ENCODE measurements at regions not wholly inside any gene's neighbourhood (a gene's known extent, or its start where the extent isn't known, plus 50 kb on each side); places are given as distances from the start of the nearest gene placed in this dataset.
"Not testable (repeated sequence)": the region's sequence is repeated elsewhere in the genome, so short reads cannot be mapped to it uniquely, and the experiment has no call there.

GRCh38 chr12:131424270-131424669, 286.6 kb upstream of the SFSWAP start:
- Mint-ChIP-seq H3K4me3 (no peak overlapping the region), H3K9me3 (peaks cover 18% of the 10 kb centered on the region), H3K27me3 (peaks cover 2% of the 10 kb centered on the region), H3K36me3 (ENCODE audit: low read depth) (peaks cover 3% of the 10 kb centered on the region), H3K4me1 (no peaks in the 10 kb centered on the region), H3K27ac (no peak overlapping the region)
- no peak for ATAC-seq
- DNase-seq = no peak

- Mint-ChIP-seq H3K4me3 (no peak overlapping the region), H3K9me3 (peaks cover 18% of the 10 kb centered on the region), H3K27me3 (peaks cover 3% of the 10 kb centered on the region), H3K36me3 (ENCODE audit: low read depth) (peaks cover 3% of the 10 kb centered on the region), H3K4me1 (no peaks in the 10 kb centered on the region), H3K27ac (no peak overlapping the region)
- no peak for DNase-seq
- ATAC-seq = no peak
Measured at GRCh38 chr12:131425112-131426075, 285.5 kb upstream of the SFSWAP start.

- Mint-ChIP-seq H3K27me3 (peaks cover 13% of the 10 kb centered on the region), H3K4me1 (no peaks in the 10 kb centered on the region), H3K36me3 (ENCODE audit: low read depth) (peaks cover 3% of the 10 kb centered on the region), H3K27ac (no peak overlapping the region), H3K4me3 (no peak overlapping the region), H3K9me3 (peaks cover 21% of the 10 kb centered on the region)
- ATAC-seq (no peak), DNase-seq (no peak)
Measured at GRCh38 chr12:131428091-131428685, 282.7 kb upstream of the SFSWAP start.

- H3K4me1 Mint-ChIP-seq; H3K36me3 Mint-ChIP-seq (ENCODE audit: low read depth); H3K4me3 Mint-ChIP-seq; DNase-seq; ATAC-seq; H3K27ac Mint-ChIP-seq: not testable (repeated sequence)
- Mint-ChIP-seq H3K9me3 (peaks cover 17% of the 10 kb centered on the region), H3K27me3 (peaks cover 14% of the 10 kb centered on the region)
Measured at GRCh38 chr12:131429221-131429620, 281.7 kb upstream of the SFSWAP start.

GRCh38 chr12:131429697-131430096, 281.2 kb upstream of the SFSWAP start:
- not testable (repeated sequence) for H3K27ac Mint-ChIP-seq; DNase-seq; ATAC-seq; H3K4me3 Mint-ChIP-seq; H3K36me3 Mint-ChIP-seq (ENCODE audit: low read depth); H3K4me1 Mint-ChIP-seq
- Mint-ChIP-seq H3K27me3 (peaks cover 19% of the 10 kb centered on the region), H3K9me3 (peaks cover 12% of the 10 kb centered on the region)

GRCh38 chr12:131430158-131430742, 280.6 kb upstream of the SFSWAP start:
- ATAC-seq (no peak), DNase-seq (no peak)
- Mint-ChIP-seq H3K9me3 (peaks cover 7% of the 10 kb centered on the region), H3K4me3 (no peak overlapping the region), H3K27me3 (peaks cover 22% of the 10 kb centered on the region), H3K27ac (no peak overlapping the region), H3K36me3 (ENCODE audit: low read depth) (no peaks in the 10 kb centered on the region), H3K4me1 (no peaks in the 10 kb centered on the region)

GRCh38 chr12:131431126-131431655, 279.7 kb upstream of the SFSWAP start:
- H3K4me3 Mint-ChIP-seq; DNase-seq; H3K9me3 Mint-ChIP-seq; H3K4me1 Mint-ChIP-seq; ATAC-seq; H3K36me3 Mint-ChIP-seq (ENCODE audit: low read depth); H3K27ac Mint-ChIP-seq: not testable (repeated sequence)
- peaks cover 24% of the 10 kb centered on the region for H3K27me3 Mint-ChIP-seq

- no peak for DNase-seq
- H3K27me3 Mint-ChIP-seq = peaks cover 32% of the 10 kb centered on the region
- no peaks in the 10 kb centered on the region for H3K36me3 Mint-ChIP-seq (ENCODE audit: low read depth)
- ATAC-seq = no peak
- H3K27ac Mint-ChIP-seq = no peak overlapping the region
- H3K4me1 Mint-ChIP-seq = no peaks in the 10 kb centered on the region
- H3K9me3 Mint-ChIP-seq = peaks cover 3% of the 10 kb centered on the region
- no peak overlapping the region for H3K4me3 Mint-ChIP-seq
Measured at GRCh38 chr12:131432532-131433260, 278.2 kb upstream of the SFSWAP start.

- Mint-ChIP-seq H3K27ac (no peak overlapping the region), H3K27me3 (peaks cover 32% of the 10 kb centered on the region), H3K4me3 (no peak overlapping the region), H3K36me3 (ENCODE audit: low read depth) (no peaks in the 10 kb centered on the region), H3K9me3 (peaks cover 3% of the 10 kb centered on the region), H3K4me1 (no peaks in the 10 kb centered on the region)
- ATAC-seq = no peak
- DNase-seq = no peak
Measured at GRCh38 chr12:131434208-131435125, 276.4 kb upstream of the SFSWAP start.

GRCh38 chr12:131436922-131437705, 273.8 kb upstream of the SFSWAP start:
- Mint-ChIP-seq H3K4me3 (no peak overlapping the region), H3K27ac (no peak overlapping the region), H3K4me1 (no peaks in the 10 kb centered on the region), H3K9me3 (peaks cover under 1% of the 10 kb centered on the region), H3K36me3 (ENCODE audit: low read depth) (no peaks in the 10 kb centered on the region), H3K27me3 (peaks cover 25% of the 10 kb centered on the region)
- ATAC-seq (no peak), DNase-seq (no peak)

GRCh38 chr12:131437706-131438492, 273.0 kb upstream of the SFSWAP start:
- no peak for ATAC-seq
- no peak for DNase-seq
- H3K4me3 Mint-ChIP-seq = no peak overlapping the region
- H3K27ac Mint-ChIP-seq = no peak overlapping the region
- H3K4me1 Mint-ChIP-seq = no peaks in the 10 kb centered on the region
- H3K36me3 Mint-ChIP-seq (ENCODE audit: low read depth) = no peaks in the 10 kb centered on the region
- H3K27me3 Mint-ChIP-seq = peaks cover 19% of the 10 kb centered on the region
- H3K9me3 Mint-ChIP-seq = no peaks in the 10 kb centered on the region

- DNase-seq; H3K9me3 Mint-ChIP-seq; H3K4me1 Mint-ChIP-seq; H3K4me3 Mint-ChIP-seq; ATAC-seq; H3K27ac Mint-ChIP-seq; H3K36me3 Mint-ChIP-seq (ENCODE audit: low read depth): not testable (repeated sequence)
- H3K27me3 Mint-ChIP-seq = peaks cover 19% of the 10 kb centered on the region
Measured at GRCh38 chr12:131438493-131438835, 272.4 kb upstream of the SFSWAP start.

All from activated naive CD8-positive, alpha-beta T cell treated with anti-CD3 and anti-CD28 coated beads, Interleukin-2, amount 50 U/mL, for 24 hours (primary cell).